ENCODE measurements at regions not wholly inside any gene's neighbourhood (a gene's known extent, or its start where the extent isn't known, plus 50 kb on each side); places are given as distances from the start of the nearest gene placed in this dataset.

DNA sequence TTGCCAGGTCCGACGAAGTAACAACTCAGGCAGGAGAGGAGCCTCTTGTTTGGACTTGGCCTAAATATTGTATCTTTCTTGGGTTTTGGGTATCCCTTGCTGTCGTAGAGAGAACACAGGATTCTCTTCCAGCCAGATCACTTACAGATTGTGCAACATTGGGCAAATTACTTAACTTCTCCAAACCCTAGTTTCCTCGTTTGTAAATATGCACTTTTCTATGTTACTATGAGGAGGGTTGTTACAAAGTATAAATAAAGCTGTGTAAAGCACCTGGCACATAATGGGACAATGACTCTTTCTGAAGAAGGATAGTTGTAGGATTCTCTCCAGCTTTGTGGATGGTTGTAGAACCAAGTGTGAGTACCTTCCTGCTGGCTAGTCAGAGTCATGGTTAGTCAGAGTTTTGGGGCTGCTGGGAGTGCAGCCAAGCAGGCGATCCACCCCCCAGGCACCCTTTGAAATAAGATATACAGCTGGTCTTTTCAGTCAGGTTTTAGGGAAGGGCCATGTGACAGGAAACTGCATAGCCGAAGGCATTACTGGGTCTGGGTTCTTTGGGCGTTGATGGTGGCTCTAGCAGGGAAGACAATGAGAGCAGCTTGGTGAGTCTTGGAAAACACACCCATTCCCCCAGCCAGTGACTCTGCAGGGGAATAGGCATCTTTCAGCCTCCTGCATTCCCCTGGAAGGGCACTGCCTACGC is 49.9 kb upstream of the GDNF start:
- Histone ChIP-seq H3K36me3 (no peaks in the 10 kb centered on the region), H3K9me3 (ENCODE audit: severe bottlenecking) (peaks cover 9% of the 10 kb centered on the region), H3K27ac (no peak overlapping the region), H3K27me3 (ENCODE audit: insufficient read depth, low read depth, severe bottlenecking) (no peaks in the 10 kb centered on the region), H3K4me3 (ENCODE audit: low read depth, low read length) (no peak overlapping the region)
- TF ChIP-seq CTCF (IDR thresholded peaks at IDR 0.05; ENCODE audit: low read depth, low read length) = no peak
- DNase-seq = no peak

Data from WERI-Rb-1 (cell line).